ENCODE measurements at regions not wholly inside any gene's neighbourhood (a gene's known extent, or its start where the extent isn't known, plus 50 kb on each side); places are given as distances from the start of the nearest gene placed in this dataset.

DNA sequence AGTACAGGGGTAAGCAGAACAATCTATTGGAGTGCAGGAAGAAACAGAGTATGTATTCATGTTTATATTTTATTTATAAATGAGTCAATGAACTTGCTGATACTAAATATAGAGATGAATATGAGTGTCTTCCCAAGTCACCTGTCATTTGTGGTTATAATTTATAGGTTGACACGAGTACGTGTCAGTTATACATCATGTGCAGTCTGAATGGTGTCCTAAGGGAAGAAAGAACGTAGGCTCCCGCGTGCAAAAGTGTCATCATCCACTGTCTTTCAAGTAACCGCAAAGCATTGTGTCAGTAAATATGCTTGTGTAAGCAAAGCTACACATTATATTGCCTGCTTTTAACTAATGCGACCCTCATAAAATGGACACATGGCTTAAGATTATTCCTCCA, 786.1 kb downstream of the KCNJ2 start:
- TF ChIP-seq, protein P1, sequence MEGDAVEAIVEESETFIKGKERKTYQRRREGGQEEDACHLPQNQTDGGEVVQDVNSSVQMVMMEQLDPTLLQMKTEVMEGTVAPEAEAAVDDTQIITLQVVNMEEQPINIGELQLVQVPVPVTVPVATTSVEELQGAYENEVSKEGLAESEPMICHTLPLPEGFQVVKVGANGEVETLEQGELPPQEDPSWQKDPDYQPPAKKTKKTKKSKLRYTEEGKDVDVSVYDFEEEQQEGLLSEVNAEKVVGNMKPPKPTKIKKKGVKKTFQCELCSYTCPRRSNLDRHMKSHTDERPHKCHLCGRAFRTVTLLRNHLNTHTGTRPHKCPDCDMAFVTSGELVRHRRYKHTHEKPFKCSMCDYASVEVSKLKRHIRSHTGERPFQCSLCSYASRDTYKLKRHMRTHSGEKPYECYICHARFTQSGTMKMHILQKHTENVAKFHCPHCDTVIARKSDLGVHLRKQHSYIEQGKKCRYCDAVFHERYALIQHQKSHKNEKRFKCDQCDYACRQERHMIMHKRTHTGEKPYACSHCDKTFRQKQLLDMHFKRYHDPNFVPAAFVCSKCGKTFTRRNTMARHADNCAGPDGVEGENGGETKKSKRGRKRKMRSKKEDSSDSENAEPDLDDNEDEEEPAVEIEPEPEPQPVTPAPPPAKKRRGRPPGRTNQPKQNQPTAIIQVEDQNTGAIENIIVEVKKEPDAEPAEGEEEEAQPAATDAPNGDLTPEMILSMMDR (IDR thresholded peaks at IDR 0.05; ENCODE audit: poor library complexity) = no peak
- TF ChIP-seq EZH2 (IDR thresholded peaks at IDR 0.05; ENCODE audit: borderline replicate concordance) = no peak

Data from hepatocyte (in vitro differentiated cells).